ENCODE measurements at regions not wholly inside any gene's neighbourhood (a gene's known extent, or its start where the extent isn't known, plus 50 kb on each side); places are given as distances from the start of the nearest gene placed in this dataset.

DNA sequence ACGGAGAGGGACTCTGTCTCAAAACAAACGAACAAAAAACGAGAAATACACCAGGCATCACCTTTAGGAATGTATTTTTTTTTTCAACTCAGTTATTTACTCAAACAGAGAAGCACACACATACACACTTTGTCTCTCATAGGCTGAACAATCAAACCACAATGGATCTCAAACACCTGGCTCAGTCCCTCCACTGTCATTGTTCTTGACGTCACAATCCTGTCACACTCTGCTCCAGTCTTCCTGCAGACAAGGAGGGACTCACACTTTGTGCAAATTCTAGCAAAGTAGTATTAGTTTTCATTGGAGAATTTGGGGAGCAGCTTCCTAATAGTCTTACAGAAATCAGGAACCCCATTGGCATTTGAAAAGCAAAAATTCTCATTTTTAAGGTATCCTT lies 727.8 kb downstream of the BCL11B start:
- H3K27ac ChIP-seq: no peak overlapping the region
- TF ChIP-seq, protein P1, sequence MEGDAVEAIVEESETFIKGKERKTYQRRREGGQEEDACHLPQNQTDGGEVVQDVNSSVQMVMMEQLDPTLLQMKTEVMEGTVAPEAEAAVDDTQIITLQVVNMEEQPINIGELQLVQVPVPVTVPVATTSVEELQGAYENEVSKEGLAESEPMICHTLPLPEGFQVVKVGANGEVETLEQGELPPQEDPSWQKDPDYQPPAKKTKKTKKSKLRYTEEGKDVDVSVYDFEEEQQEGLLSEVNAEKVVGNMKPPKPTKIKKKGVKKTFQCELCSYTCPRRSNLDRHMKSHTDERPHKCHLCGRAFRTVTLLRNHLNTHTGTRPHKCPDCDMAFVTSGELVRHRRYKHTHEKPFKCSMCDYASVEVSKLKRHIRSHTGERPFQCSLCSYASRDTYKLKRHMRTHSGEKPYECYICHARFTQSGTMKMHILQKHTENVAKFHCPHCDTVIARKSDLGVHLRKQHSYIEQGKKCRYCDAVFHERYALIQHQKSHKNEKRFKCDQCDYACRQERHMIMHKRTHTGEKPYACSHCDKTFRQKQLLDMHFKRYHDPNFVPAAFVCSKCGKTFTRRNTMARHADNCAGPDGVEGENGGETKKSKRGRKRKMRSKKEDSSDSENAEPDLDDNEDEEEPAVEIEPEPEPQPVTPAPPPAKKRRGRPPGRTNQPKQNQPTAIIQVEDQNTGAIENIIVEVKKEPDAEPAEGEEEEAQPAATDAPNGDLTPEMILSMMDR (conservative IDR thresholded peaks at IDR 0.05): no peak
- no peak for TF ChIP-seq ZFX (IDR thresholded peaks at IDR 0.05)

DNA sequence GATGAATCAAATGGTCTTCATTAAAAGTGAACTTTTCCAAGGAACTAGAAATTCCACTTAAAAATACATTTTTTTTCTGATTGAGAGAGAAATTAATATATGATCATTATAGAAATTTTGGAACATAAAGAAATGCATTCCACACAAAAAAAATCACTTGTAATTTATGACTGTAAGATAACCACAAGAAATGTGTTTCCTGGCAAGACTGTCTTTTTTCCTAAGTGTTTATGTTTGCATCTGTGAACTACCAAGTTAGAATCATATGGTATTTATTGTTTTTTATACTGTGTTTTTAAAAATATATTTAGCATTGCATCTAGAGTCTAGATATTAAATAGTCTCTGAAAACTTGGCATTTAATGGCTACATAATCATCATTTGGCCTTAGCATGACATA lies 726.8 kb downstream of the BCL11B start:
- no peak for TF ChIP-seq ZFX (IDR thresholded peaks at IDR 0.05)
- TF ChIP-seq, protein P1 (conservative IDR thresholded peaks at IDR 0.05): no peak
- no peak overlapping the region for H3K27ac ChIP-seq

DNA sequence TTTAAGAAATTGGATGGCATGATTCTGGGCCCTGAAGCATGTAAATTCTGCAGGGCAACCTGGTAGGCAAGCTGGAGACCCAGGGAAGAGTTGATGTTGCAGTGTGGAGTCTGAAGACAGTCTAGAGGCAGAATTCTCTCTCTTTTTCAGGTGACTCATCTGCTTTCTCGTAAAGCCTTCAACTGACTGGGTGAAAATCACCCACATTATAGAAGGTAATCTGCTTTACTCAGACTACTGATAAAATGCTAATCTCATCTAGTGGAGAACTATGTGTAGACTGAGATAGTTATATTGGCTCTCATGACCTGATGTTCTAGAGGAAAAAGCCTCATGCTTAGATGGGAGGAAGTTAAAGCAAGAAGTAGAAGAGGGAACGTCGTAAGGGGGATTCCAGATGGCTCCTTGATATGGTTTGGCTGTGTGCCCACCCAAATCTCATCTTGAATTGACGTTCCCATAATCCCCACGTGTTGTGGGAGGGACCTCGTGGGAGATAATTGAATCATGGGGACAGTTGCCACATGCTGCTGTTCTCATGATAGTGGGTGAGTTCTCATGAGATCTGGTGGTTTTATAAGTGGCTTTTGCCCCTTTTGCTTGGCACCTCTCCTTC lies 723.8 kb downstream of the BCL11B start:
- no peak overlapping the region for H3K27ac ChIP-seq
- TF ChIP-seq, protein P1 (conservative IDR thresholded peaks at IDR 0.05): no peak
- no peak for TF ChIP-seq ZFX (IDR thresholded peaks at IDR 0.05)

DNA sequence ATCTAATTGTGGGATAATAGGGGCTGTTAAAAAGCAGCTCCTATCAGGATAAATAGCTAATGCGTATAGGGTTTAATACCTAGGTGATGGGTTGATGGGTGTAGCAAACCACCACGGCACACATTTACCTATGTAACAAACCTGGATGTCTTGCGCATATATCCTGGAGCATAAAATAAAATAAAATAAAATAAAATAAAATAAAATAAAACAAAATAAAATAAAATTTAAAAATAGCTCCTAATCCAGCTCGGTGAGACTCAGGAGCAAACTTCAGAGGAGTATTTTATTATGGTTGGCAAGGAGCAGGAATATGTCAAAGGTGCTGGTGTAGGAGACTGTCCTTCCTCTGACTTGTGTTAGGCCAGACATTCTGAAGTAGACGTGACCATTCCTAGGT lies 721.0 kb downstream of the BCL11B start:
- H3K27ac ChIP-seq: no peak overlapping the region
- TF ChIP-seq, protein P1 (conservative IDR thresholded peaks at IDR 0.05): no peak
- TF ChIP-seq ZFX (IDR thresholded peaks at IDR 0.05): no peak

DNA sequence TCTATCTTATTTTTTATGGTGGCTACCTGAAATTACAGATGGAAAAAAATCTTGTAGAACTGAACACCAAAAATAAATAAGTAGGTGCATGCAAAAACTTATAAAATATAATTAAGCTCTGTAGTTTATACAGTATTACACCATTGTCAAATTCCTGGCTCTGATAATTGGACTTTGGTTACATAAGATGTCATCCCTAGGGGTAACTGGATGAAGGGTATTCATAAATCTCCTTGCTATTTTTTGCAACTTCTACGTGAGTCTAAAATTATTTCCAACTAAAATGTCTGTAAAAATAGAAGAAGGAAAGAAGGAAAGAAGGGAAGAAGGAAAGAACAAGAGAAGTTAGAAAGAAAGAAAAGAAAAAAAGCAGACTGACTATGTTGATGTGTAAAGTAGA lies 716.6 kb downstream of the BCL11B start:
- no peak overlapping the region for H3K27ac ChIP-seq
- TF ChIP-seq, protein P1 (conservative IDR thresholded peaks at IDR 0.05): no peak
- no peak for TF ChIP-seq ZFX (IDR thresholded peaks at IDR 0.05)

DNA sequence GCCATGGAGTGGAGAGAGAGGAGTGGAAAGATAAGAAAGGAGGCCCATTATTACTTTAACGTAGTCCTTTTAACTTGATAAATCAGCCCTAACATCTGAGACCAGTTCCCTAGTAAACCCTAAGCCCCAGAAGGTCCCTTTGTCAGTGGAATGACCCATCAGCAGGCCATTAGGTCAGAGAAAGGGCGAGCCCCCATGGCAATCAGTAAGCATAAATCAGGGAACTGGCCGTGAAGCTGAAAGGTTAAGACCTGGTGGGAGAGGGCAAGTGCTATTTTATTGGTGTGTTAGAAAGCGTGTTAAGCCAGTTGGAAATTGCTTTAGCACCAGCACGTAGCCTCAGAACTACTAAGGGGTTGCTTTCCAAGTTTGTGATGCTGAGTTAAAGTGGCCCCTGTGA lies 708.0 kb downstream of the BCL11B start:
- no peak for TF ChIP-seq ZFX (IDR thresholded peaks at IDR 0.05)
- TF ChIP-seq, protein P1 (conservative IDR thresholded peaks at IDR 0.05): no peak
- no peak overlapping the region for H3K27ac ChIP-seq

DNA sequence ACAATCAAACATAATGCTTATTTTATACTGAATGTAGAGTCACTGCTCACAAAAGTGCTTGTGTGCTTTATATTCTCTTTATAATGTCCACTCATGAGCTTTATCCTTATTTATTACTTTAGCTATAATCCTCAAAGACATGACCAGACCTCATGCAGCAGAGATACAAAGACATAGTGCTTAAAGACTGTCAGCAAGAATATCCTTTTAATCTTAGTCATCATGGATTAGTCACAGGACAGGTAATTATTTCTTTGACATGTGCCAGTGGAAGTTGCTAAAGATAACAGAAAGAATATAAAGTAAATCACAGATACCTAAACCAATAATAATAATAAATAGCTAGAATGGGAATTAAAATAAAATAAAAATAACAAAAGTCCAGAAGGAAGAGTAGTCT lies 707.5 kb downstream of the BCL11B start:
- TF ChIP-seq ZFX (IDR thresholded peaks at IDR 0.05): no peak
- TF ChIP-seq, protein P1 (conservative IDR thresholded peaks at IDR 0.05): no peak
- no peak overlapping the region for H3K27ac ChIP-seq
